Stimulated activated CD4-positive, alpha-beta T cell treated with anti-CD3 and anti-CD28 coated beads, Interleukin-4, amount 100 ng/mL, for 24 hours (primary cell): ENCODE measurements at regions not wholly inside any gene's neighbourhood (a gene's known extent, or its start where the extent isn't known, plus 50 kb on each side); places are given as distances from the start of the nearest gene placed in this dataset.
"Not testable (repeated sequence)": the region's sequence is repeated elsewhere in the genome, so short reads cannot be mapped to it uniquely, and the experiment has no call there.

Experiments
- DNase-seq: peaks from one replicate; pipeline ENCODE4 v3.0.0-alpha.2; 2020

GRCh38 chr2:63740943-63741342, 100.8 kb upstream of the UGP2 start:
- DNase-seq, result no peak

- DNase-seq, result no peak
These were observed 99.7 kb upstream of the UGP2 start for GRCh38 chr2:63741884-63742579.

GRCh38 chr2:63742580-63742976, 99.1 kb upstream of the UGP2 start:
- DNase-seq, result no peak

GRCh38 chr2:63743170-63743981, 98.3 kb upstream of the UGP2 start:
- DNase-seq, result no peak

GRCh38 chr2:63743982-63744966, 97.4 kb upstream of the UGP2 start:
- DNase-seq, result no peak

GRCh38 chr2:63746548-63746947, 95.1 kb upstream of the UGP2 start:
- not testable (repeated sequence) for DNase-seq

- no peak for DNase-seq
These were observed 89.8 kb upstream of the UGP2 start for GRCh38 chr2:63751901-63752300.

- no peak for DNase-seq
These were observed 86.5 kb upstream of the UGP2 start for GRCh38 chr2:63755216-63755615.

GRCh38 chr2:63755965-63756364, 85.7 kb upstream of the UGP2 start:
- DNase-seq, result no peak

GRCh38 chr2:63763391-63763941, 78.2 kb upstream of the UGP2 start:
- DNase-seq, result no peak

GRCh38 chr2:63764630-63765029, 77.1 kb upstream of the UGP2 start:
- no peak for DNase-seq

- DNase-seq, result no peak
These were observed 76.6 kb upstream of the UGP2 start for GRCh38 chr2:63765117-63765516.

GRCh38 chr2:63767307-63767706, 74.4 kb upstream of the UGP2 start:
- no peak for DNase-seq

- no peak for DNase-seq
These were observed 73.6 kb upstream of the UGP2 start for GRCh38 chr2:63768051-63768450.

- no peak for DNase-seq
These were observed 71.8 kb upstream of the UGP2 start for GRCh38 chr2:63769915-63770314.

GRCh38 chr2:63772061-63772460, 69.6 kb upstream of the UGP2 start:
- no peak for DNase-seq

GRCh38 chr2:63775191-63775590, 66.5 kb upstream of the UGP2 start:
- no peak for DNase-seq

- DNase-seq, result no peak
These were observed 65.3 kb upstream of the UGP2 start for GRCh38 chr2:63776382-63776781.

- DNase-seq, result no peak
These were observed 63.9 kb upstream of the UGP2 start for GRCh38 chr2:63777816-63778215.

- no peak for DNase-seq
These were observed 63.3 kb upstream of the UGP2 start for GRCh38 chr2:63778391-63778790.

- DNase-seq, result no peak
These were observed 61.1 kb upstream of the UGP2 start for GRCh38 chr2:63780518-63781155.

- no peak for DNase-seq
These were observed 57.2 kb upstream of the UGP2 start for GRCh38 chr2:63784461-63784860.
